Psoas muscle (tissue), 7 donors: ENCODE measurements at regions not wholly inside any gene's neighbourhood (a gene's known extent, or its start where the extent isn't known, plus 50 kb on each side); places are given as distances from the start of the nearest gene placed in this dataset.

Experiments used
- ATAC-seq, 4 donors: fragments of 200-7000 bp; cut with Tn5 transposase; one replicate each; pipeline ENCODE4 v1.9.1; 2020; ENCODE audit warnings: moderate library complexity in 3 of 4, mild to moderate bottlenecking in 2 of 4
- DNase-seq, 2 donors: peaks; one replicate each; pipeline ENCODE4 v3.0.0-alpha.2; 2020
- H3K27ac ChIP-seq: fragments of 200-600 bp; one replicate; pipeline ENCODE4 v1.8.0; 2022
- H3K27me3 ChIP-seq, 3 donors: fragments of 200-600 bp in 1 of 3; one replicate each; pipeline versions ENCODE4 v1.6.1 to v1.8.0; 2013 to 2022; ENCODE audit warnings: low read length in 2 of 3, mild to moderate bottlenecking in 2 of 3, moderate library complexity in 1 of 3; ENCODE audit not compliant: insufficient read depth in 3 of 3
- H3K36me3 ChIP-seq, 2 donors: fragments of 200-600 bp in 1 of 2; one replicate each; pipeline versions ENCODE4 v1.6.1 to v1.8.0; 2013 to 2022; ENCODE audit warnings: low read depth in 1 of 2, mild to moderate bottlenecking in 1 of 2, moderate library complexity in 1 of 2; ENCODE audit not compliant: insufficient read depth in 1 of 2
- H3K4me1 ChIP-seq: fragments of 200-600 bp; one replicate; pipeline ENCODE4 v1.8.0; 2022
- H3K4me3 ChIP-seq: fragments of 200-600 bp; one replicate; pipeline ENCODE4 v1.8.0; 2022; ENCODE audit warnings: mild to moderate bottlenecking
- H3K9me3 ChIP-seq: fragments of 200-600 bp; one replicate; pipeline ENCODE4 v1.8.0; 2022
- WGBS, 3 donors: extraction: QIAGEN DNeasy Blood & Tissue Kit; methylation state at CpG; one replicate each; pipeline versions ENCODE4 v1.1.6 to v1.1.7; 2013; 5-methylcytosine and 5-hydroxymethylcytosine counted together
- intact Hi-C, 2 donors: fragments of 100-400 bp; cut with DNase I; formaldehyde crosslinking; loops; one replicate each; pipeline versions ENCODE4 v1.11.0 to v1.14.2; 2022
- TF ChIP-seq, protein P1 (sequence below): fragments of 200-600 bp; IDR thresholded peaks from one replicate; pipeline ENCODE4 v1.8.0; 2022; ENCODE audit warnings: antibody characterized with exemption
- donor health status: healthy with polysubstance abuse.
- donor health status: DM: no; HTN: no; CAD: no; lungs with moderate emphysema.
- donor health status: Bipolar disorder and iron deficiency.
- donor health status: healthy.
- donor health status: DM: yes; HTN: yes; CAD: no.
- donor health status: DM: no; HTN: no; CAD: no.
- donor health status: DM: yes; HTN: yes; CAD: no.

- ATAC-seq = no peak
- TF ChIP-seq, protein P1, sequence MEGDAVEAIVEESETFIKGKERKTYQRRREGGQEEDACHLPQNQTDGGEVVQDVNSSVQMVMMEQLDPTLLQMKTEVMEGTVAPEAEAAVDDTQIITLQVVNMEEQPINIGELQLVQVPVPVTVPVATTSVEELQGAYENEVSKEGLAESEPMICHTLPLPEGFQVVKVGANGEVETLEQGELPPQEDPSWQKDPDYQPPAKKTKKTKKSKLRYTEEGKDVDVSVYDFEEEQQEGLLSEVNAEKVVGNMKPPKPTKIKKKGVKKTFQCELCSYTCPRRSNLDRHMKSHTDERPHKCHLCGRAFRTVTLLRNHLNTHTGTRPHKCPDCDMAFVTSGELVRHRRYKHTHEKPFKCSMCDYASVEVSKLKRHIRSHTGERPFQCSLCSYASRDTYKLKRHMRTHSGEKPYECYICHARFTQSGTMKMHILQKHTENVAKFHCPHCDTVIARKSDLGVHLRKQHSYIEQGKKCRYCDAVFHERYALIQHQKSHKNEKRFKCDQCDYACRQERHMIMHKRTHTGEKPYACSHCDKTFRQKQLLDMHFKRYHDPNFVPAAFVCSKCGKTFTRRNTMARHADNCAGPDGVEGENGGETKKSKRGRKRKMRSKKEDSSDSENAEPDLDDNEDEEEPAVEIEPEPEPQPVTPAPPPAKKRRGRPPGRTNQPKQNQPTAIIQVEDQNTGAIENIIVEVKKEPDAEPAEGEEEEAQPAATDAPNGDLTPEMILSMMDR = no peak
- no peak overlapping the region for H3K27ac ChIP-seq
- no peaks in the 10 kb centered on the region for H3K9me3 ChIP-seq
- no peaks in the 10 kb centered on the region for H3K27me3 ChIP-seq
- no peak overlapping the region for H3K4me3 ChIP-seq
- 61 to 67% (median 64%) methylated on average over 6 of the region's 6 CpGs for WGBS, 3 donors
- no peaks in the 10 kb centered on the region for H3K36me3 ChIP-seq
- H3K4me1 ChIP-seq = no peaks in the 10 kb centered on the region
- intact Hi-C loops = no loop called here
- DNase-seq = no peak
Observed at GRCh38 chr12:127703026-127703425, 563.9 kb upstream of the TMEM132C start.

DNA sequence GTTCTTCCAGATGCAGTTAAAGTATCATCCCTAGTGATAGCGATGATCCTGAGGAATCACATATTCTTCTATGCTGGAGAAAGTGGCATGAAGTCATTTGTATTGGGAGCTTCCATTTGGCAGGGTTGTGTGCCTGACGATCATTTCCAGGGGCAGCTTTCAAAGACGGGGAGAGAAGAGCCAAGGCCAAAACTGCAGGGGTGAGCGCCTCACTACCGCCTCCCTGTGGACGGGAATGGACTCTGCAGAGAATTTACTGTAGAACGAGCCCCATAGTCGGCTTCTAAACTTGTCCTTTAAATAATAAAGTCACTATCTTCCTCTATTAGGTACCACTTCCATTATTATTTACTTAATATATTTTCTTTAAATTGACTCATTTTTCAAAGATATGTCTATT is 555.9 kb upstream of the TMEM132C start:
- TF ChIP-seq, protein P1 = no peak
- DNase-seq (no peak), ATAC-seq (no peak)
- no peak overlapping the region for H3K4me3 ChIP-seq
- no peaks in the 10 kb centered on the region for H3K27me3 ChIP-seq
- H3K36me3 ChIP-seq = no peaks in the 10 kb centered on the region
- intact Hi-C loops = no loop called here
- WGBS, 3 donors = 49 to 55% (median 50%) methylated on average over 8 of the region's 8 CpGs
- H3K9me3 ChIP-seq = no peaks in the 10 kb centered on the region
- no peaks in the 10 kb centered on the region for H3K4me1 ChIP-seq
- no peak overlapping the region for H3K27ac ChIP-seq

DNA sequence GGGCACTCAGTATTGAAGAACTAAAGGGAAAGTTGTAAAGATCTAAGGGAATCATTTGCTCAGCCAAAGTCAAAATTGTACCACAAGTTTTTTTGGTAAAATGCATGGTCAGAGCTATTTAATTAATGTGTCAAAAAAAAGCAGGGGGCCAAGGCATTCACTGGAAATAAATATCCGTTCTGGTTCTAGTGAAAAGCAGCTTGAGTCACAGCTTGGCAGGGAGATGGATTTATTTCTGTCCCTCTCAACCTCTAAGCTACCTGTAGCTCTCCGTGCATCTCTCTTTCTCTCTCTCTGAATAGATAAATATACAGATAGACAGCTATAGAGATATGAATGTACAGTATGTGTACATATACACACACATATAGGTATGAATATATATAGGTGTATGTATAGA is 554.4 kb upstream of the TMEM132C start:
- WGBS, 3 donors = 45 to 53% (median 51%) methylated on average over 2 of the region's 2 CpGs
- no peak overlapping the region for H3K4me3 ChIP-seq
- no peak for DNase-seq
- intact Hi-C loops = no loop called here
- no peak for ATAC-seq
- TF ChIP-seq, protein P1 = no peak
- no peaks in the 10 kb centered on the region for H3K27me3 ChIP-seq
- H3K27ac ChIP-seq = no peak overlapping the region
- H3K36me3 ChIP-seq = no peaks in the 10 kb centered on the region
- H3K9me3 ChIP-seq = no peaks in the 10 kb centered on the region
- H3K4me1 ChIP-seq = no peaks in the 10 kb centered on the region

DNA sequence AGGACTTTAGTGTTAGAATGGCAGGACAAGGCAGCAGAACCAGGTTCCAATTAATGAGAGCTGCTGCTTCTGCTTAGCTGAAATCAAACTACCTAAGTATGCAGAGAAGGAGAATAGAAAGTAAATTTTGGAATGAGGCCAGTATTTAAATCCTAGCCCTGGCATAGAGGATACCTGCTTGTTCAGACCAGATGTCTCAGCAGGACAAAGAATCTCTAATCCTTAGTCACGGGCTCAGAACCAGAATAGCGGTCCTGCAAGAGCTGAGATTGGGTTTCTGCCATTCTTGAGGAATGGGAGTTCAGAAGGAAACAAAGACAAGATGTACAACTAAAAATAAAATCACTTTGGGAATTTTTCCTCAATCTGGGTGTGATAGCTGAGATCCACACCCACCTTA is 550.8 kb upstream of the TMEM132C start:
- ATAC-seq = no peak
- TF ChIP-seq, protein P1 = no peak
- intact Hi-C loops = no loop called here
- Histone ChIP-seq H3K27me3 (no peaks in the 10 kb centered on the region), H3K27ac (no peak overlapping the region), H3K36me3 (no peaks in the 10 kb centered on the region), H3K4me1 (no peaks in the 10 kb centered on the region), H3K4me3 (no peak overlapping the region), H3K9me3 (no peaks in the 10 kb centered on the region)
- 24 to 37% (median 34%) methylated on average over 2 of the region's 2 CpGs for WGBS, 3 donors
- no peak for DNase-seq

GRCh38 chr12:127717278-127717677 is 549.7 kb upstream of the TMEM132C start:
- no peaks in the 10 kb centered on the region for H3K27me3 ChIP-seq
- no peaks in the 10 kb centered on the region for H3K4me1 ChIP-seq
- no peak overlapping the region for H3K27ac ChIP-seq
- 86 to 90% (median 86%) methylated on average over 4 of the region's 4 CpGs for WGBS, 3 donors
- no peak overlapping the region for H3K4me3 ChIP-seq
- no peaks in the 10 kb centered on the region for H3K36me3 ChIP-seq
- intact Hi-C loops = no loop called here
- H3K9me3 ChIP-seq = no peaks in the 10 kb centered on the region
- DNase-seq = no peak
- TF ChIP-seq, protein P1 = no peak
- no peak for ATAC-seq
